ENCODE measurements at regions not wholly inside any gene's neighbourhood (a gene's known extent, or its start where the extent isn't known, plus 50 kb on each side); places are given as distances from the start of the nearest gene placed in this dataset.

DNA sequence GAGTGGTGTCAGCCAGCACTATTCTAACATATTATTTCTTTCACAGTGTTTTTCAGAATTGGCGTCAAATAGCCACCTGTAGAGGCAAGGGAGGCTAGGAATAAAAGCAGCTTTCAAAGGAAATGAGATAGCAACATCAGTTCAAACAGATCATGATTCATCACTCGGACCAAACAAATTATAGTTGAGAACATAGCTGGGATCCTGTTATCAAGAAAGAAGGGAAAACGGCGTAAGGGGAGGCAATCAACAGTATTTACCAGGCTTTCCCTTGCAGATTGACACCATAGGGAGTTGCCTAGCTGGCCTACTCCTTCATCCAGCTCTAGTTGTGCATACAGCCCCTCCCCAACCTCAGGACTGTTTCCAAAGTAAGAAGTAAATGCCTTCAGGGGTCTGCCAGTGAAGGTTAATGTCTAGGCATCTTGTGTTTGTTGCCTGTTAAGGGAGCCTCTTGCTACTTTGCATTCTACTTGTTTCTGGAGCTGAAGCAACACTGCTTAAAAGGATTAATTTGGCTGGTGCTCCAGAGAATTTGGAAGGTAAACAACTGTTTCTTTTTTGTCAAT is 286.5 kb downstream of the NSUN3 start:
- TF ChIP-seq EP300 (IDR thresholded peaks at IDR 0.05) (no peak), POLR2AphosphoS5 (IDR thresholded peaks at IDR 0.05) (no peak), CTCF (IDR thresholded peaks at IDR 0.05) (no peak), POLR2A (IDR thresholded peaks at IDR 0.05) (no peak)
